IPS DF 19.7 (cell line): ENCODE measurements at regions not wholly inside any gene's neighbourhood (a gene's known extent, or its start where the extent isn't known, plus 50 kb on each side); places are given as distances from the start of the nearest gene placed in this dataset.

Experiments used
- DNase-seq: peaks from one replicate; pipeline ENCODE4 v3.0.0-alpha.2; 2013; ENCODE audit warnings: low read depth, low spot score

GRCh38 chrX:138534410-138534809 lies 177.1 kb downstream of the FGF13 start:
- no peak for DNase-seq

- DNase-seq = no peak
Measured at GRCh38 chrX:138519296-138519695, 192.2 kb downstream of the FGF13 start.

GRCh38 chrX:138504273-138504672 lies 207.2 kb downstream of the FGF13 start:
- DNase-seq = no peak

GRCh38 chrX:138492371-138492770 lies 219.1 kb downstream of the FGF13 start:
- no peak for DNase-seq

GRCh38 chrX:138487866-138488265 lies 223.7 kb downstream of the FGF13 start:
- no peak for DNase-seq

GRCh38 chrX:138485767-138486166 lies 225.8 kb downstream of the FGF13 start:
- DNase-seq = peak; percentile 38

GRCh38 chrX:138485224-138485623 lies 226.3 kb downstream of the FGF13 start:
- no peak for DNase-seq

- no peak for DNase-seq
Measured at GRCh38 chrX:138484451-138484850, 227.1 kb downstream of the FGF13 start.

GRCh38 chrX:138481649-138482048 lies 229.9 kb downstream of the FGF13 start:
- DNase-seq = no peak

GRCh38 chrX:138463476-138463875 lies 248.0 kb downstream of the FGF13 start:
- DNase-seq = no peak
